K562 (cell line): ENCODE measurements at regions not wholly inside any gene's neighbourhood (a gene's known extent, or its start where the extent isn't known, plus 50 kb on each side); places are given as distances from the start of the nearest gene placed in this dataset.

Experiments used
- ATAC-seq: fragments of 200-7000 bp; cut with Tn5 transposase; 3 replicates; pipeline ENCODE4 v1.9.1; 2020; ENCODE audit warnings: moderate library complexity
- BruUV-seq: library from RNA; stranded (reverse); fragments of 400-500 nt; replicated peaks from 2 replicates; lab custom pipeline; 2021; lab: Mats Ljungman, UMichigan
- CTCF ChIA-PET: fragments of 300-600 bp; formaldehyde crosslinking; extraction: SDS; loops from one replicate; lab custom pipeline; 2021; ENCODE audit warnings: low intra/inter-chr PET ratio; lab: Yijun Ruan, JAX
- POLR2A ChIA-PET: fragments of 300-600, 350-650 bp; sonication (Branson Sonifier 250); formaldehyde crosslinking; extraction: SDS; loops from one replicate; lab custom pipeline; 2021; ENCODE audit warnings: antibody characterized with exemption, inconsistent platforms; lab: Yijun Ruan, JAX
- DNase-seq, 4 experiments: peaks; one replicate each; pipeline versions ENCODE4 v3.0.0 to v3.0.0-alpha.2; 2011 to 2018; ENCODE audit warnings: low spot score in 3 of 4, mixed read lengths in 3 of 4; ENCODE audit errors: extremely low read depth in 1 of 4
- FAIRE-seq: peaks from 2 replicates; lab custom pipeline; 2011; peaks lifted over from hg19 to GRCh38; lab: Jason Lieb, UNC
- H2AFZ ChIP-seq: 2 replicates; pipeline ENCODE4 v1.6.0; 2011; ENCODE audit warnings: low read depth, low read length, control low read depth, inconsistent platforms
- H3K27ac ChIP-seq: fragments of 200-600 bp; 3 replicates; pipeline ENCODE4 v1.8.0; 2011; ENCODE audit warnings: low read depth, mild to moderate bottlenecking, control low read depth, inconsistent platforms, low read length, moderate library complexity, mixed read lengths; ENCODE audit errors: extremely low read depth
- H3K27me3 ChIP-seq, 2 experiments: fragments of 300-600 bp in 1 of 2; 2 replicates in 1 of 2; 3 replicates in 1 of 2; pipeline versions ENCODE4 v1.6.0 to v1.8.0; 2011; ENCODE audit warnings: inconsistent platforms in 2 of 2, low read length in 2 of 2, mild to moderate bottlenecking in 1 of 2, mixed read lengths in 1 of 2, moderate library complexity in 1 of 2; ENCODE audit not compliant: control insufficient read depth in 2 of 2, insufficient read depth in 2 of 2
- H3K36me3 ChIP-seq: fragments of 300-600 bp; 3 replicates; pipeline ENCODE4 v1.8.0; 2011; ENCODE audit warnings: mild to moderate bottlenecking, low read length, inconsistent platforms; ENCODE audit not compliant: control insufficient read depth, insufficient read depth
- H3K4me1 ChIP-seq, 2 experiments: fragments of 200-600 bp in 1 of 2; replicated peaks in 1 of 2; 2 replicates in 1 of 2; 3 replicates in 1 of 2; pipeline versions ENCODE4 v1.5.1 to v1.8.0; 2011; ENCODE audit warnings: inconsistent platforms in 2 of 2, low read length in 2 of 2, mild to moderate bottlenecking in 1 of 2, mixed read lengths in 1 of 2, moderate library complexity in 1 of 2; ENCODE audit not compliant: control insufficient read depth in 2 of 2, insufficient read depth in 2 of 2
- H3K4me2 ChIP-seq: 2 replicates; pipeline ENCODE4 v1.6.1; 2011; ENCODE audit warnings: low read length, control low read depth, inconsistent platforms, mixed read lengths; ENCODE audit not compliant: insufficient read depth
- H3K4me3 ChIP-seq: fragments of 200-600 bp; sonication (generic), shearing (Covaris generic); 2 replicates; pipeline ENCODE4 v1.5.1; 2016; ENCODE audit warnings: control low read depth, inconsistent platforms
- H3K79me2 ChIP-seq: fragments of 200-600 bp; 3 replicates; pipeline ENCODE4 v1.8.0; 2011; ENCODE audit warnings: low read length, inconsistent platforms; ENCODE audit not compliant: control insufficient read depth, insufficient read depth
- H3K9ac ChIP-seq, 2 experiments: 2 replicates each; pipeline versions ENCODE4 v1.6.0 to v1.6.1; 2011; ENCODE audit warnings: low read depth in 2 of 2, low read length in 2 of 2, control low read depth in 1 of 2, inconsistent platforms in 1 of 2, mild to moderate bottlenecking in 1 of 2, mixed read lengths in 1 of 2; ENCODE audit not compliant: insufficient read depth in 1 of 2
- H3K9me1 ChIP-seq: one replicate; pipeline ENCODE4 v1.6.0; 2011; ENCODE audit warnings: inconsistent platforms, mild to moderate bottlenecking, low read length, moderate library complexity; ENCODE audit not compliant: control insufficient read depth, insufficient read depth
- H3K9me3 ChIP-seq: replicated peaks from 2 replicates; pipeline ENCODE4 v1.5.1; 2011; ENCODE audit warnings: low read depth, low read length, inconsistent platforms; ENCODE audit not compliant: control insufficient read depth, insufficient read depth
- H4K20me1 ChIP-seq: replicated peaks from 2 replicates; pipeline ENCODE4 v1.6.1; 2011; ENCODE audit warnings: low read length, inconsistent platforms, mixed read lengths; ENCODE audit not compliant: control insufficient read depth, insufficient read depth
- E2F3 ChIP-seq: fragments of 250-450 bp; sonication (Bioruptor Pico); IDR thresholded peaks from 2 replicates; pipeline ENCODE4 v1.4.0; 2020; ENCODE audit warnings: mild to moderate bottlenecking
- FOSL1 ChIP-seq: fragments of 200-800 bp; sonication (Bioruptor generic); conservative IDR thresholded peaks from 2 replicates; pipeline ENCODE4 v1.6.1; 2016; ENCODE audit warnings: missing genetic modification characterization, missing compliant biosample characterization
- HLTF ChIP-seq: fragments of 450-650 bp; IDR thresholded peaks from 2 replicates; pipeline ENCODE4 v1.6.1; 2016
- MTA3 ChIP-seq: fragments of 450-650 bp; formaldehyde crosslinking; IDR thresholded peaks from 2 replicates; pipeline ENCODE4 v1.6.1; 2017; ENCODE audit warnings: mild to moderate bottlenecking, borderline replicate concordance
- SETDB1 ChIP-seq: IDR thresholded peaks from one replicate; pipeline ENCODE4 v1.6.1; 2012; ENCODE audit warnings: low read length, control low read depth, inconsistent platforms
- SLC30A9 ChIP-seq: fragments of 250-450 bp; sonication (Bioruptor Pico); IDR thresholded peaks from 2 replicates; pipeline ENCODE4 v1.8.0; 2022; ENCODE audit warnings: mild to moderate bottlenecking, moderate library complexity
- ZNF282 ChIP-seq: sonication (generic); formaldehyde crosslinking; IDR thresholded peaks from 2 replicates; pipeline ENCODE4 v1.8.1; 2023; ENCODE audit warnings: missing genetic modification reagents
- WGBS: fragments of 100-300 bp; shearing (Covaris generic); methylation state at CpG from one replicate; pipeline ENCODE4 v1.1.6; 2016; ENCODE audit warnings: low coverage, mixed read lengths; ENCODE audit not compliant: insufficient coverage; ENCODE audit errors: missing lambda C conversion rate; 5-methylcytosine and 5-hydroxymethylcytosine counted together
- in situ Hi-C: fragments of 300-500 bp; cut with MboI; formaldehyde crosslinking; loops from 4 replicates; pipeline ENCODE4 v1.15.0; 2018; ENCODE audit warnings: inconsistent platforms, mixed read lengths
- intact Hi-C: fragments of 100-400 bp; cut with micrococcal nuclease; formaldehyde crosslinking; loops from 2 replicates; pipeline ENCODE4 v1.14.2; 2022
- TF ChIP-seq, protein P1 (sequence below): IDR thresholded peaks from 2 replicates; pipeline ENCODE4 v1.6.1; 2014; ENCODE audit warnings: antibody characterized with exemption
- TF ChIP-seq, protein P2 (sequence below): IDR thresholded peaks from 2 replicates; pipeline ENCODE4 v1.6.1; 2011; ENCODE audit not compliant: insufficient read length; ENCODE audit errors: extremely low read depth

- Histone ChIP-seq H3K79me2 (no peaks in the 10 kb centered on the region), H3K9me1 (no peaks in the 10 kb centered on the region), H3K27ac (no peak overlapping the region), H3K4me3 (no peak overlapping the region), H2AFZ (no peak overlapping the region), H3K4me2 (no peak overlapping the region), H3K27me3 (no peaks in the 10 kb centered on the region), H3K9ac (no peak overlapping the region), H3K36me3 (no peaks in the 10 kb centered on the region)
- no peak for DNase-seq
- no peak for ATAC-seq
- WGBS = 2% methylated on average over 9 of the region's 11 CpGs
- intact Hi-C loops (no loop called here), in situ Hi-C loops (no loop called here)
- POLR2A ChIA-PET = no interaction called here
- CTCF ChIA-PET = no interaction called here
- TF ChIP-seq, protein P1, sequence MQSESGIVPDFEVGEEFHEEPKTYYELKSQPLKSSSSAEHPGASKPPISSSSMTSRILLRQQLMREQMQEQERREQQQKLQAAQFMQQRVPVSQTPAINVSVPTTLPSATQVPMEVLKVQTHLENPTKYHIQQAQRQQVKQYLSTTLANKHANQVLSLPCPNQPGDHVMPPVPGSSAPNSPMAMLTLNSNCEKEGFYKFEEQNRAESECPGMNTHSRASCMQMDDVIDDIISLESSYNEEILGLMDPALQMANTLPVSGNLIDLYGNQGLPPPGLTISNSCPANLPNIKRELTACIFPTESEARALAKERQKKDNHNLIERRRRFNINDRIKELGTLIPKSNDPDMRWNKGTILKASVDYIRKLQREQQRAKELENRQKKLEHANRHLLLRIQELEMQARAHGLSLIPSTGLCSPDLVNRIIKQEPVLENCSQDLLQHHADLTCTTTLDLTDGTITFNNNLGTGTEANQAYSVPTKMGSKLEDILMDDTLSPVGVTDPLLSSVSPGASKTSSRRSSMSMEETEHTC = no peak
- TF ChIP-seq SLC30A9 (CRISPR knock-in tag) (no peak), ZNF282 (CRISPR knock-in tag) (no peak), MTA3 (no peak), HLTF (no peak), FOSL1 (no peak), E2F3 (CRISPR knock-in tag) (no peak), SETDB1 (no peak)
- TF ChIP-seq, protein P2, sequence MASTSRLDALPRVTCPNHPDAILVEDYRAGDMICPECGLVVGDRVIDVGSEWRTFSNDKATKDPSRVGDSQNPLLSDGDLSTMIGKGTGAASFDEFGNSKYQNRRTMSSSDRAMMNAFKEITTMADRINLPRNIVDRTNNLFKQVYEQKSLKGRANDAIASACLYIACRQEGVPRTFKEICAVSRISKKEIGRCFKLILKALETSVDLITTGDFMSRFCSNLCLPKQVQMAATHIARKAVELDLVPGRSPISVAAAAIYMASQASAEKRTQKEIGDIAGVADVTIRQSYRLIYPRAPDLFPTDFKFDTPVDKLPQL = no peak
- TF ChIP-seq, all 486 proteins: peak for 0
- no peak for FAIRE-seq
- Histone ChIP-seq H3K9me3 (no peaks in the 10 kb centered on the region; the same call in 1 of the 2 replicates), H4K20me1 (no peaks in the 10 kb centered on the region), H3K4me1 (no peaks in the 10 kb centered on the region)
- BruUV-seq = no TSS peak
Measured at GRCh38 chr4:187304133-187304532, 580.5 kb upstream of the FAT1 start.
